A549 (cell line): ENCODE measurements at regions not wholly inside any gene's neighbourhood (a gene's known extent, or its start where the extent isn't known, plus 50 kb on each side); places are given as distances from the start of the nearest gene placed in this dataset.

Source experiments
- CTCF ChIP-seq: fragments of >200 bp; sonication (Bioruptor Twin); formaldehyde crosslinking; IDR thresholded peaks from 3 replicates; pipeline ENCODE4 v1.5.1; 2016
- E2F6 ChIP-seq: IDR thresholded peaks from 2 replicates; pipeline ENCODE4 v1.6.1; 2012; ENCODE audit warnings: low read depth, borderline replicate concordance
- MAFK ChIP-seq: fragments of 450-650 bp; IDR thresholded peaks from 2 replicates; pipeline ENCODE4 v1.6.1; 2014; ENCODE audit not compliant: partially characterized antibody
- MAX ChIP-seq: IDR thresholded peaks from 2 replicates; pipeline ENCODE4 v1.6.1; 2012
- RAD21 ChIP-seq, 2 experiments: fragments of >200 bp in 1 of 2; sonication (Bioruptor Twin) in 1 of 2; formaldehyde crosslinking in 1 of 2; IDR thresholded peaks in 1 of 2; conservative IDR thresholded peaks in 1 of 2; 2 replicates in 1 of 2; 3 replicates in 1 of 2; pipeline ENCODE4 v1.6.1; 2012 to 2018; ENCODE audit warnings: inconsistent platforms in 1 of 2
- RCOR1 ChIP-seq: fragments of 150-350 bp; IDR thresholded peaks from 2 replicates; pipeline ENCODE4 v1.6.1; 2014; ENCODE audit warnings: antibody characterized with exemption, low read length, low read depth
- REST ChIP-seq: fragments of 200-600 bp; sonication (generic); IDR thresholded peaks from 2 replicates; pipeline ENCODE4 v1.6.1; 2016; ENCODE audit warnings: antibody characterized with exemption, mild to moderate bottlenecking, moderate library complexity
- SMC3 ChIP-seq: fragments of >200 bp; sonication (Bioruptor Twin); formaldehyde crosslinking; IDR thresholded peaks from 3 replicates; pipeline ENCODE4 v1.6.1; 2018; ENCODE audit warnings: inconsistent platforms

- TF ChIP-seq MAX (no peak), E2F6 (no peak), CTCF (no peak), REST (no peak), RAD21 (conservative IDR thresholded peaks at IDR 0.05 in 1 of 2, IDR thresholded peaks at IDR 0.05 in 1 of 2) (no peak), MAFK (no peak), RCOR1 (no peak), SMC3 (no peak)
These were observed 797.6 kb downstream of the ADGRL2 start for GRCh38 chr1:82598337-82598736.
